Astrocyte (in vitro differentiated cells and primary cell): ENCODE measurements at regions not wholly inside any gene's neighbourhood (a gene's known extent, or its start where the extent isn't known, plus 50 kb on each side); places are given as distances from the start of the nearest gene placed in this dataset.

Experiments
- DNase-seq: peaks from one replicate; pipeline ENCODE4 v3.0.0-alpha.2; 2010; ENCODE audit warnings: low read depth
- FAIRE-seq: peaks from 2 replicates; lab custom pipeline; 2011; peaks lifted over from hg19 to GRCh38; lab: Jason Lieb, UNC
- H2AFZ ChIP-seq: 2 replicates; pipeline ENCODE4 v1.6.0; 2012; ENCODE audit warnings: low read depth, low read length, inconsistent platforms
- H3K27ac ChIP-seq: 2 replicates; pipeline ENCODE4 v1.5.1; 2011; ENCODE audit warnings: low read depth, low read length, inconsistent platforms
- H3K27me3 ChIP-seq: 2 replicates; pipeline ENCODE4 v1.6.0; 2011; ENCODE audit warnings: low read length, inconsistent platforms; ENCODE audit not compliant: insufficient read depth
- H3K36me3 ChIP-seq: 2 replicates; pipeline ENCODE4 v1.5.1; 2011; ENCODE audit warnings: low read length, inconsistent platforms; ENCODE audit not compliant: insufficient read depth
- H3K4me1 ChIP-seq: 2 replicates; pipeline ENCODE4 v1.5.1; 2011; ENCODE audit warnings: low read length, inconsistent platforms; ENCODE audit not compliant: insufficient read depth
- H3K4me2 ChIP-seq: 2 replicates; pipeline ENCODE4 v1.6.0; 2012; ENCODE audit warnings: low read length, inconsistent platforms
- H3K4me3 ChIP-seq: 2 replicates; pipeline ENCODE4 v1.5.1; 2011; ENCODE audit warnings: low read depth, mild to moderate bottlenecking, low read length, inconsistent platforms; ENCODE audit not compliant: insufficient read depth
- H3K79me2 ChIP-seq: 2 replicates; pipeline ENCODE4 v1.6.0; 2012; ENCODE audit warnings: mild to moderate bottlenecking, low read length, inconsistent platforms; ENCODE audit not compliant: insufficient read depth
- H3K9ac ChIP-seq: 2 replicates; pipeline ENCODE4 v1.6.0; 2012; ENCODE audit warnings: mild to moderate bottlenecking, low read length, inconsistent platforms
- H3K9me3 ChIP-seq: 2 replicates; pipeline ENCODE4 v1.5.1; 2012; ENCODE audit warnings: low read depth, mild to moderate bottlenecking, low read length, inconsistent platforms; ENCODE audit not compliant: insufficient read depth
- H4K20me1 ChIP-seq: 2 replicates; pipeline ENCODE4 v1.6.0; 2012; ENCODE audit warnings: low read length, inconsistent platforms; ENCODE audit not compliant: insufficient read depth
- H3K27ac Mint-ChIP-seq: one replicate; pipeline ENCODE4 v1.8.0; 2021; ENCODE audit warnings: mild to moderate bottlenecking, mixed read lengths; ENCODE audit not compliant: unreplicated experiment
- H3K27me3 Mint-ChIP-seq: one replicate; pipeline ENCODE4 v1.8.0; 2021; ENCODE audit warnings: low read depth, mixed read lengths; ENCODE audit not compliant: unreplicated experiment
- H3K36me3 Mint-ChIP-seq: one replicate; pipeline ENCODE4 v1.8.0; 2021; ENCODE audit warnings: low read depth, mixed read lengths; ENCODE audit not compliant: unreplicated experiment
- H3K4me1 Mint-ChIP-seq: one replicate; pipeline ENCODE4 v1.8.0; 2021; ENCODE audit warnings: low read depth, mixed read lengths; ENCODE audit not compliant: unreplicated experiment
- H3K4me3 Mint-ChIP-seq: one replicate; pipeline ENCODE4 v1.8.0; 2021; ENCODE audit warnings: mild to moderate bottlenecking, moderate library complexity, mixed read lengths; ENCODE audit not compliant: unreplicated experiment
- H3K9me3 Mint-ChIP-seq: one replicate; pipeline ENCODE4 v1.8.0; 2021; ENCODE audit warnings: mild to moderate bottlenecking, mixed read lengths; ENCODE audit not compliant: unreplicated experiment
- CTCF ChIP-seq: IDR thresholded peaks from 2 replicates; pipeline ENCODE4 v1.5.1; 2011; ENCODE audit warnings: low read depth, mild to moderate bottlenecking, inconsistent platforms, low read length, moderate library complexity; ENCODE audit not compliant: insufficient read depth
- EZH2 ChIP-seq: IDR thresholded peaks from 2 replicates; pipeline ENCODE4 v1.6.1; 2012; ENCODE audit warnings: mild to moderate bottlenecking, low read length, inconsistent platforms; ENCODE audit not compliant: insufficient read depth

- Mint-ChIP-seq H3K27me3 (no peaks in the 10 kb centered on the region), H3K9me3 (no peaks in the 10 kb centered on the region), H3K4me3 (no peak overlapping the region), H3K36me3 (no peaks in the 10 kb centered on the region), H3K4me1 (no peaks in the 10 kb centered on the region), H3K27ac (no peak overlapping the region)
- DNase-seq (no peak), FAIRE-seq (no peak)
- Histone ChIP-seq H3K9ac (no peak overlapping the region), H3K4me2 (no peak overlapping the region), H3K36me3 (no peaks in the 10 kb centered on the region), H2AFZ (no peak overlapping the region), H3K79me2 (no peaks in the 10 kb centered on the region), H3K4me3 (no peak overlapping the region), H3K9me3 (no peaks in the 10 kb centered on the region), H3K27ac (no peak overlapping the region), H4K20me1 (no peaks in the 10 kb centered on the region), H3K4me1 (no peaks in the 10 kb centered on the region), H3K27me3 (no peaks in the 10 kb centered on the region)
- TF ChIP-seq CTCF (no peak), EZH2 (no peak)
Observed at GRCh38 chrX:127732709-127733108, 319.5 kb downstream of the ACTRT1 start.

GRCh38 chrX:127726227-127726626 is 326.0 kb downstream of the ACTRT1 start:
- no peak overlapping the region for H3K4me3 ChIP-seq
- no peaks in the 10 kb centered on the region for H3K36me3 ChIP-seq
- DNase-seq (no peak), FAIRE-seq (no peak)
- no peaks in the 10 kb centered on the region for H3K79me2 ChIP-seq
- no peaks in the 10 kb centered on the region for H3K27me3 Mint-ChIP-seq
- H2AFZ ChIP-seq = no peak overlapping the region
- H3K4me1 ChIP-seq = no peaks in the 10 kb centered on the region
- H3K4me3 Mint-ChIP-seq = no peak overlapping the region
- H4K20me1 ChIP-seq = no peaks in the 10 kb centered on the region
- no peaks in the 10 kb centered on the region for H3K27me3 ChIP-seq
- H3K27ac ChIP-seq = no peak overlapping the region
- TF ChIP-seq CTCF (no peak), EZH2 (no peak)
- H3K36me3 Mint-ChIP-seq = no peaks in the 10 kb centered on the region
- no peaks in the 10 kb centered on the region for H3K9me3 Mint-ChIP-seq
- H3K4me2 ChIP-seq = no peak overlapping the region
- H3K4me1 Mint-ChIP-seq = peaks cover 3% of the 10 kb centered on the region
- no peaks in the 10 kb centered on the region for H3K9me3 ChIP-seq
- no peak overlapping the region for H3K27ac Mint-ChIP-seq
- no peak overlapping the region for H3K9ac ChIP-seq

- TF ChIP-seq CTCF = no peak
- no peak for TF ChIP-seq EZH2
- H3K27ac Mint-ChIP-seq = peak overlapping the region; percentile 80
- no peak overlapping the region for H3K27ac ChIP-seq
Observed at GRCh38 chrX:127708155-127708554, 344.0 kb downstream of the ACTRT1 start.

More at GRCh38 chrX:127708155-127708554, 344.0 kb downstream of the ACTRT1 start:
- Histone ChIP-seq H3K79me2 (no peaks in the 10 kb centered on the region), H4K20me1 (no peaks in the 10 kb centered on the region), H3K4me3 (no peak overlapping the region), H3K4me1 (no peaks in the 10 kb centered on the region), H3K27me3 (no peaks in the 10 kb centered on the region), H3K9ac (no peak overlapping the region), H2AFZ (no peak overlapping the region), H3K9me3 (no peaks in the 10 kb centered on the region), H3K36me3 (no peaks in the 10 kb centered on the region), H3K4me2 (no peak overlapping the region)
- DNase-seq (no peak), FAIRE-seq (no peak)
- H3K9me3 Mint-ChIP-seq = no peaks in the 10 kb centered on the region
- H3K27me3 Mint-ChIP-seq = no peaks in the 10 kb centered on the region
- no peaks in the 10 kb centered on the region for H3K36me3 Mint-ChIP-seq
- H3K4me1 Mint-ChIP-seq = no peaks in the 10 kb centered on the region
- H3K4me3 Mint-ChIP-seq = no peak overlapping the region
